ENCODE measurements at regions not wholly inside any gene's neighbourhood (a gene's known extent, or its start where the extent isn't known, plus 50 kb on each side); places are given as distances from the start of the nearest gene placed in this dataset.

- TF ChIP-seq CTCF (conservative IDR thresholded peaks at IDR 0.05; ENCODE audit: low read length) (no peak), EZH2phosphoT487 (IDR thresholded peaks at IDR 0.05; ENCODE audit: borderline replicate concordance, low read depth, low read length) (no peak)
Observed at GRCh38 chr1:181262069-181262468, 173.6 kb downstream of the IER5 start.
